Epithelial cell of proximal tubule (primary cell): ENCODE measurements at regions not wholly inside any gene's neighbourhood (a gene's known extent, or its start where the extent isn't known, plus 50 kb on each side); places are given as distances from the start of the nearest gene placed in this dataset.
"Not testable (repeated sequence)": the region's sequence is repeated elsewhere in the genome, so short reads cannot be mapped to it uniquely, and the experiment has no call there.

Experiments
- DNase-seq: peaks from one replicate; pipeline ENCODE4 v3.0.0-alpha.2; 2011; ENCODE audit warnings: low read depth
- H3K4me3 ChIP-seq: 2 replicates; pipeline ENCODE4 v1.5.1; 2011; ENCODE audit warnings: low read depth, mild to moderate bottlenecking, low read length
- TF ChIP-seq, protein P1 (sequence below): conservative IDR thresholded peaks from 2 replicates; pipeline ENCODE4 v1.5.1; 2012; ENCODE audit warnings: low read depth, mild to moderate bottlenecking, low read length

DNA sequence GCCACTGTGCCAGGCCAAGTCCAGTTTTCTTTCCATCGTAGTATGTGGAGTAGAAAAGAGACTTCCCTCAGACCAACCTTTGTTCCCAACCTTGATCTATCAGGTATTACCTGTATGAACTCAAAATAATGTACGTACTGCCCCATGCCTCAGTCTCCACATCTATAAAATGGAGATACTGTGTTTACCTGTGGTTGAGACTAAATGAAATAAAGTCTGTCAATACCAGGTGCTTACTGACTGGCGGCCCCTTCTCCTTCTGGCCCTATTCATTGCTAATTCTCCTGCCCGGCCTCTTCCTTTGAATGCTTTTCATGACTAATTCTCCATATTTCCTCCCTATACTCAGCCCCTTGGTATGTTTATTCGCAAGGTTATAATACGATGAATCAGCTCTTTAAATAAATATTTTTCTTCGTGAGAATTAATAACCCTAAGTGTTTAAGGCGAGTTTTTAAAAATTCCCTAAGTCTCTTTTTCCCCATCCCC is 89.6 kb upstream of the BASP1 start:
- no peak overlapping the region for H3K4me3 ChIP-seq
- TF ChIP-seq, protein P1, sequence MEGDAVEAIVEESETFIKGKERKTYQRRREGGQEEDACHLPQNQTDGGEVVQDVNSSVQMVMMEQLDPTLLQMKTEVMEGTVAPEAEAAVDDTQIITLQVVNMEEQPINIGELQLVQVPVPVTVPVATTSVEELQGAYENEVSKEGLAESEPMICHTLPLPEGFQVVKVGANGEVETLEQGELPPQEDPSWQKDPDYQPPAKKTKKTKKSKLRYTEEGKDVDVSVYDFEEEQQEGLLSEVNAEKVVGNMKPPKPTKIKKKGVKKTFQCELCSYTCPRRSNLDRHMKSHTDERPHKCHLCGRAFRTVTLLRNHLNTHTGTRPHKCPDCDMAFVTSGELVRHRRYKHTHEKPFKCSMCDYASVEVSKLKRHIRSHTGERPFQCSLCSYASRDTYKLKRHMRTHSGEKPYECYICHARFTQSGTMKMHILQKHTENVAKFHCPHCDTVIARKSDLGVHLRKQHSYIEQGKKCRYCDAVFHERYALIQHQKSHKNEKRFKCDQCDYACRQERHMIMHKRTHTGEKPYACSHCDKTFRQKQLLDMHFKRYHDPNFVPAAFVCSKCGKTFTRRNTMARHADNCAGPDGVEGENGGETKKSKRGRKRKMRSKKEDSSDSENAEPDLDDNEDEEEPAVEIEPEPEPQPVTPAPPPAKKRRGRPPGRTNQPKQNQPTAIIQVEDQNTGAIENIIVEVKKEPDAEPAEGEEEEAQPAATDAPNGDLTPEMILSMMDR: no peak
- DNase-seq: no peak

DNA sequence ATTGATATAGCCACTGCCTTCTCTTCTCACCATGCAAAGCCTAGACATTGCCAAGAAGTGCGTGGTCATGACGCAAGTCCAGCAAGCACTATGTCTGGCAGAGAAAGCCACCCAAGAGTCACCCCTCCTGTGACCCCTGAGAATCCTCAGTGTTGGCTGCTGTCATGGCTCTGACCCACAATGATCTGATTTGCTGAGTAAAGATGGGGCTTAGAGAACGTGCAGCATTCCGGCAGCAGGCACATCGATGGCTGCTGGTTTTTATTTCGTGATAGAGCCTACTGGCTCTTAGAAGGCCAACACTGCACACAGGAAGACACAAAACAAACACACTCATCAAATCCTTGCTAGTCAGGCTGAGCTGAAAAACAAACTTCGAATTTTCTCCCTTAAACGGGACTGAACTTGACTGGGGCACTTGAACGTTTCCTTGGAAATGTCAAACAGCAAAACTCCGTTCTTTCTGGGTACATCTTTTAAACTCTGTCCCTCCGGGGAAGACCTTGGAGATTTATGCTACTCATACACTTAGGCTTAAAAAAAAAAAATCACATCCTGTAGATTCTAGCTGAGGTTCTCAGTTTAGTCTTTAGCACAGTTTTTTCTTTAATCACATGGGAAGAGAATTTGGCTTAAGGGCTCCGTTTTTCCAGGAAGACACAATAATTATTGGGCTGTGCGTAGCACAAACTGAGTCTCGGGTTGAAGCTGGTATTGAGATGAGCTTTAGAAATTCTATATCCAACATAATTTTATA is 88.2 kb upstream of the BASP1 start:
- TF ChIP-seq, protein P1: no peak
- H3K4me3 ChIP-seq: no peak overlapping the region

DNA sequence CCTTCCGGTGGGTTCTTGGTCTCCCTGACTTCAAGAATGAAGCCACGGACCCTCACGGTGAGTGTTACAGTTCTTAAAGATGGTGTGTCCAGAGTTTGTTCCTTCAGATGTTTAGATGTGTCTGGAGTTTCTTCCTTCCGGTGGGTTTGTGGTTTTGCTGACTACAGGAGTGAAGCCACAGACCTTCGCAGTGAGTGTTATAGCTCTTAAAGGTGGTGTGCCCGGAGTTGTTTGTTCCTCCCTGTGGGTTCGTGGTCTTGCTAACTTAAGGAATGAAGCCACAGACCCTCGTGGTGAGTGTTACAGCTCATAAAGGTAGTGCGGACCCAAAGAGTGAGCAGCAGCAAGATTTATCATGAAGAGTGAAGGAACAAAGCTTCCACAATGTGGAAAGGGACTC is 87.1 kb upstream of the BASP1 start:
- DNase-seq, H3K4me3 ChIP-seq: not testable (repeated sequence)

More for the DNA sequence above, 88.2 kb upstream of the BASP1 start:
- no peak for DNase-seq

DNA sequence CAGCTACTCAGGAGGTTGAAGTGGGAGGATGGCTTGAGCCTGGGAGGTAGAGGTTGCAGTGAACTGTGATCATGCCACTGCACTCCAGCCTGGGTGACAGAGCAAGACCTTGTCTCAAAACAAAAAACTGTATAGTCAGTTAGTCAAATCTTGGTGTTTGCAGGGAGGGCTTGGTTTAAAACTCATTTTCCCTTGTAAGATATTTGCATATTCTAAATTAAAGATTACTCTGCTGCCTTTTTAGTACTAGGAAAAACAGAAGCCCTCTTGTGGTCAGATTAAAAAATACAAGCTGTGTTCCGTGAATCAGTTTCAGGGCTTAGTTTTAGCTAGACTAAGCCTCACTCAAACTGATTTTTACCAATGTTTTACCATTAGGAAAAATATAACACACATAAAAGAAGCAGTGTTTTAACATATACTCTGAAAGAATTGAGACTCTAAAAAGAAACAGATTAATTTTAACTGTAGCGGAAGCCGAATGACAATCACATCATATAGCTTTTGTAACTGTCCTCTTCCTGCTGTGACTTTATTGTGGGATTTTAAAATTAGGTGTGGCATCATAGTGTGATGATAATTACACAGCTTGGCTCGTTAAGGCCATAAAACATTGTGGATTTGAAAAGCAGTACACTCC is 84.9 kb upstream of the BASP1 start:
- TF ChIP-seq, protein P1: peak; percentile 68
- no peak for DNase-seq

DNA sequence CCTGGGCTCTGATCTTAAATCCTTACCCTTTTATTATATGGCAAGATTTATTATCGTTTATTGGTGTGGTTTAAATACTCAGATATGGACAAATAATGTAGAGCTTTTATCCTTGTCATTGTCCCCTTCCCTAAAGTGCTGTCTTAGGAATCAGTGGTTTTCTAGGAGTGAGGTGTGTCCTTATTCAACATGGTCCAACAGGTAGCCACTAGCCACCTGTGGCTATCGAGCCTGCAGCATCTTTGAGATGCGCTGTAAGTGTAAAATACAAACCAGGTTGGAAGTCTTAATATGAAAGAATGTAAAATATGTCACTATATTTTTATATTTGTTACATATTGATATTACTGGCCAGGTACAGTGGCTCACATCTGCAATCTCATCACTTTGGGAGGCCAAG is 82.4 kb upstream of the BASP1 start:
- H3K4me3 ChIP-seq: no peak overlapping the region
- TF ChIP-seq, protein P1: no peak
- no peak for DNase-seq

More for the DNA sequence above, 84.9 kb upstream of the BASP1 start:
- H3K4me3 ChIP-seq: no peak overlapping the region

DNA sequence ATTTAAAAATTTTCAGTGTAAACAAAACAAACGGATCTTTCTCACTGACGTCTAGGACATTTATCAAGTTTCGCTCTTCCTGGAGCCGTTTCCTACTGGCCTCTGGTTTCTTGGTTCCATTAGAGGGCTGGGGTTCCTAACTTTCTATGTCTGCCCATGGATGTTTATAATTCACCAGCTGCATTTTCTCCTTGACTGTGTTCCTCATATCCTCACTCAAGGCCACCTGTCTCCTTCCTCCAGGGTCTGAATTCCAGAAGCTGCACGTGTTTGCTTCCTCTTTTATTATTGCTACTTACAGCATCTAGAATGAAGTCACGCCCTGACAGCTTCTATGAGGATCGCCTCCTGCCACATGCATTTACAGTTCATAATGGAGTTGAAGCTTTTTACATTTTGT is 74.1 kb upstream of the BASP1 start:
- TF ChIP-seq, protein P1: no peak
- DNase-seq: no peak
- H3K4me3 ChIP-seq: no peak overlapping the region

DNA sequence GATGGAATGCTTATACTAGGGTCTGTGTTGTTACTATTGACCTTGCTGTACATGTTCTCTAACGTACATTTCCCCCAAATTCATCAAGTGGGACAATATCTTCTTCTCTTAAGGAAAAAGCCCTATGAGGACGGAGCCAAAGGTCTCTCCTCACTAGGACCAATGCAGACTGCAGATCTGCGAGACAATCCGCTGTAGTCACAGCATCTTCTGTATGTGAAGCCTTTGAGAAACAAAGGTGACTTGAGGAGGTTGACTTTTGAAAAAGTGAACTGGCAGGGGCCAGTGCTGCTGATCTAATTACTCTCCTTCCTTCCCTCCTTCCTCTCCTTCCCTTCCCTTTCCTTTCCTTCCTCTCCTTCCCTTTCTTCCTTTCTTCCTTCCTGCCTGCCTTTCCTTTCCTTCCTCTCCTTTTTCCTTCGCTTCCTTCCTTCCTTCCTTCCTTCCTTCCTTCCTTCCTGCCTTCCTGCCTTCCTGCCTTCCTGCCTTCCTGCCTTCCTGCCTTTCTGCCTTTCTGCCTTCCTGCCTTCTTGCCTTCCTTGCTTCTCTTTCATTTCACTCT is 71.1 kb upstream of the BASP1 start:
- TF ChIP-seq, protein P1: no peak
- DNase-seq: no peak
- no peak overlapping the region for H3K4me3 ChIP-seq
